ENCODE measurements at regions not wholly inside any gene's neighbourhood (a gene's known extent, or its start where the extent isn't known, plus 50 kb on each side); places are given as distances from the start of the nearest gene placed in this dataset.
A peak's percentile ranks its signal among the peaks of the same experiment; 100 is the strongest.

DNA sequence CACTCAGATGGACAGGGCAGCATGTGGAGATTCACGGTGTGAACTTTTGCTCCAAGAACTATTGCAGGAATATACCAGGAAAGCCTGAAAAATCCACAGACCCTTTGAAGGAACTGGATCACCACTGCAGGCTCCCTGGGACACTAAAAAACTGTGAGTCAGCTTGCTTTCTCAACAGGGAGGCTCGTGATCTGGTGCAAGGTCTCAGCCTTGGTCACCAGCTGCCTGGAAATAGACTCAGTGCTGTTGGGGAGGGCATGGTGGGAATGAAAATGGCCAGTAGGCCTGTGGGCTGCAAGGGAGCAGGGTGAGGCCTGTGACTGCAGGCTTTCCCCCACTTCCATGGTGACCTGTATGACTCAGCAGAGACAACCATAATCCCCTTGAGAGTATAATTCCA, 426.4 kb upstream of the RPS6KA3 start:
- DNase-seq: no peak

DNA sequence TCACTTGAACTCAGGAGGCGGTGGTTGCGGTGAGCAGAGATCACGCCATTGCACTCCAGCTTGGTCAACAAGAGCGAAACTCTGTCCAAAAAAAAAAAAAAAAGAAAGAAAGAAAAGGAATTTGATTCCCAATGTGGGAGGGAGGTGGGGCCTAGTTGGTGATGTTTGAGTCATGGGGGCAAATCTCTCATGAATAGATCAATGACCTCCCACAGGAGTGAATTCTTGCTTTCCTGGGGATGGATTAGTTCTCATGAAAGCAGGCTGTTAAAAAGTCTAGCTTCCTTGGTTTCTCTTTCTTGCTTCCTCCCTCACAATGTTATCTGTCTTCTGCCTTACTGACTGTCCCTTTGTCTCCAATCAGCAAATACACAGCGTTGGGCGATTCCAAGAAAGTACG, 419.5 kb upstream of the RPS6KA3 start:
- DNase-seq: no peak

DNA sequence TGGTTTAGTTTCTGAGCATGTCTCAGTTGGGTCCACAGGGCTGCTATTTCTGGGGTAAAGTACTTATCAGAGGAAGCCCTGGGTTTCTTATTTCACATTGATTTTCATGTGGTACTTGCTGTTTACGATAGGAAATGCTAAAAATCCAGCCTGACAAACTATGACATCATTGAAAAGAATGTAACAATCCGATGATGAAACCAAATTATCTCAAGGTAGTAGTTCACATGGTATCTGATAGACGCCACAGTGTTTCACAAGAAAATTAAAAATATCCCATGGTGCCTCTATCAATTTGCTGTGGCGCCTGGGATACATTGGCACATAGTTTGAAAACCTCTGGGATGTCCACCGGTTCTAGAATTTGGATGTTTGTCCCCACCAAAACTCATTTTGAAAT, 418.9 kb upstream of the RPS6KA3 start:
- no peak for DNase-seq

DNA sequence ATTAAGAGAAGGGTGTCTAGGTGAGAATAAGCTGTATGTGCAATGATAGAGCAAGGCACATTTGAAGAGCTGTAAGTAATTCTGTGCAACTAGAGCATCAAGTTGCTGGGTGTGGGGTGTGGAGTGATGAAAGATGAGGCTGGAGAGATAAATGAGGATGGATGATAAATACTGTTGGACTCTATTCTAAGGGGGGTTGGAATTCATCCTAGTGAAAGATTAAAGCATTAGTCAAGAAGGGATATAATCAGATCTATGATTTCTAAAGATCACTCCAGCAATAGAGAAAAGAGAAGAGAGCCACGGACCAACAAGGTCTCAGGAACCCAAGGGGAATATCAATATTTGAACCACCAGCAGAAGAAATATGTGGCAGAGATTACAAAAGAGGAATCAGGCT, 415.0 kb upstream of the RPS6KA3 start:
- no peak for DNase-seq

DNA sequence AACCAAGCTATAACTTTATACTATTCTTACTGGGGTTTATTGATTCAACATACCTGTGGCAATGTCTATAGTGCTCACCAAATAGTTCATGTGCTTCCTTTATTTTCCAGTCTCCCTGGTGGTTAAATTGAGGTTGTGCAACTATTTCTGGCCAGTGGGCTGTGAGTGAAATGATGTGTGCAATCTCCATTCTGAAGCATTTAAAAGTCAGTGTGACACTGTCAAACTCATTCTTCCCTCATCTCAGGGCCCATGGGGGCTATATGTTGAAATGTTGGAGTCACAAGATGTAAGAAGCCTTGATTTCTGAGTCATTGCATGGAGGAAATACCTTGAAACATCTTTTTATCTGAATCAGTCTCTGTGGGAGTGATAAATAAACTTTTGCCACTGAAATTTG, 414.3 kb upstream of the RPS6KA3 start:
- DNase-seq: no peak

DNA sequence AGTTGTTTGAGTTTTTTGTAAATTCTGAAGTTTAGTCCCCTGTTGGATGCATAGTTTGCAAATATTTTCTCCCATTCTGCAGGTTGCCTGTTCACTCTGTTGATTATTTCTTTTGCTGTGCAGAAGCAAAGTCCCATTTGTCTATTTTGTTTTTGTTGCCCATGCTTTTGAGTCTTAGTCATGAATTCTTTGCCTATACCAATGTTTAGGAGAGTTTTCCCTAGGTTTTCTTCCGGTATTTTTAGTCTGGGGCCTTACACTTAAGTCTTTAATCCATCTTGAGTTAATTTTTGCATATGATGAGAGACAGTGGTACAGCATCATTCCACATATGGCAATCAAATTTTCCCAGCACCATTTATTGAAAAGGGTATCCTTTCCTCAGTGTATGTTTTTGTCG, 405.8 kb upstream of the RPS6KA3 start:
- DNase-seq: no peak

DNA sequence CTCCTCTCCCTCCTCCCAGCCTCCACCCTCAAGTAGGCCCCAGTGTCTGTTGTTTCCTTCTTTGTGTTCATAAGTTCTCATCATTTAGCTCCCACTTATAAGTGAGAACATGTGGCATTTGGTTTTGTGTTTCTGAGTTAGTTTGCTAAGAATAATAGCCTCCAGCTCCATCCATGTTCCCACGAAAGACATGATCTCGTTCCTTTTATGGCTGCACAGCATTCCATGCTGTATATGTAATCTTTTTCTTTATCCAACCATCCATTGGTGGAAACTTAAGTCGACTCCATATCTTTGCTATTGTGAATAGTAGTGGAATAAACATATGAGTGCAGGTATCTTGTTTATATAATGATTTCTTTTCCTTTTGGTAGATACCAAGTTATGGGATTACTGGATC, 405.0 kb upstream of the RPS6KA3 start:
- DNase-seq: peak; percentile 12

DNA sequence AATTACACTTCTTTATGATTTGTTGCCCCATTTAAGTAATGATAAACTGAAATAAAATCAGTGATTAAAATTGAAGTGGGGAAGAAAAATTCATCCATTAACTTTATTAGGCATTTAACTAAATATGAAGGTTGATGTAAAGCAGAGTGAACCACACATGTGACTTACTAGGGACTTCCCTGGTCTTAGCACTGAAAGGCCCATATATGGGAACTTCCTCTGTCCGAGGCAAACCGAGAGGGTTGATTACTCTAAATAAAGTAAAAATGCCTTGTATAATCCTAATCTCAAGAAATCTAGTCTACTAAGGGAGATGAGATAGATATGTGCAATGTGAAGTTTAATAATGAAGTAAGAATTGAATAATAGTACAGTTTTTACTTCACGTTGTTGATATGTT, 403.9 kb upstream of the RPS6KA3 start:
- no peak for DNase-seq

DNA sequence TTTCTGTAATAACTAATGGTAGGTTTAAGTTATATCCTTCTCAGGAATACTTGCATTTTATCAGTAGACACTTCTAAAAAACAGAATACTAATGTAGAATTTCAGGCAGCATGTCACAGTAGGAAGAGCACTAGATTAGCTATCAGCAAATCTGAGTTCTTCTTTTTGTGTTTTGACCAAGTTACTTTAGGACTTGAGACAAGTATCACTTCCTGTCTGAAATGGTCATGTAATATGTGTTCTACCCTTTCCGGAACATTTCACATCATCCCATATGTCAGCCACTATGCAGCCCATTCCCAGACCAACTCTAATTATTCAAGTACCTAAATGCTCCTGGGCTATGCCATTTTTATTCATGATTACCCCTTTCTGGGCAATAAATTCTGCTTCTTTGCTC, 401.8 kb upstream of the RPS6KA3 start:
- no peak for DNase-seq

DNA sequence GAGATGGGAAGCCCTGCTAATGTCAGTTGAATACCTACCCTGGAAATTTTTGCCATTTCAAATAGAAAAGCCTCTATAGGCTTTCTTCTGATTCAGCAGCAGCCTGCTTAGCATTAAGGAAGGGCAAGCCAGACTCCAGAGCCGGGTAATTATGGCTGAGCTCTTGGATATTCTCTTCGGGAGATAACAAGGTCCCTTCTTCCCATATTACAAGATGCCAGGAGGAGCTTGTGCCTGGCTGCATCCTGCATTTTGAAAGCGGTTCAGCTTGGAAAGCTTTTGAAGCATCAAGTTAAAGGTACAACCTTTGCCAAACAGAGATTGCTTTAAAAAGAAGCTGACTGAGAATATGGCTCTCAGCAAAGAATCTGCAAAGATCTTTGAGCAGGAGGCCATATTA, 399.6 kb upstream of the RPS6KA3 start:
- DNase-seq: no peak

DNA sequence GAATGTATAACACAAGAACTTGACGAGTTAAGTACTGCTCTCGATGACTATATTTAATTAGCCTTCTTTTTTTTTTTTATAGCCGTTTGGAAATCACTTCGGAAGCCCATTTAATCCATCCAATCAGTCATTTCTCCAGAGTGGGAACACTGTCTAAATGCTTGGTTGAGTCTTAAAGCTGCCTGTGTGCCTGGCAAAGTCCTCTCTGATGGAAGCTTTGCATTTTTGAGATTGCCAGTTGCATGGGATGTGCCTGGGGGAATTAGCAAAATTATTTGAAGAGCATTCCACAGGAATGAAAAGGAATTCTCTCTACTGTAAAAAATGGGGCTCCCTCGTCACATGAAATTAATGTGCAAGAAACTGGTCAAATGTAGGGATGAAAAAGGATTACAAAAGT, 398.8 kb upstream of the RPS6KA3 start:
- peak; percentile 1 for DNase-seq

DNA sequence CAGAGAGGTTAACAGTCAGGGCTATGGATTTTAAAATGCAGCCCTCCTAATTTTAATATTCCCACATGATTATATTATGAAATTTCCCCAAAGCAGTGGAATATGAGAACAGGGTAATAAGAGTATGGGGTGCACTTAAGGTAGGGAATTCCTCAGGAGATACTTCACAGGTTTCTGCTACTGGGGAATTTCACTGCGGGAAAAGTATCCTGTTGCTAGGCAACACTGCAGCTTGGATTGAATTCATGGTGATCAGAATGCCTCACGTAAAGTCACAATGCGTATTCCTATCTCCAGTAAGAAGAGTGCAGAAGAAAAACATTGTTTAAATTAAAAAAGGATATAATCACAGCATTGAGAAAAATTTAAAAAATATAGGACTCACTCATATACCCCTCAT, 398.1 kb upstream of the RPS6KA3 start:
- no peak for DNase-seq

DNA sequence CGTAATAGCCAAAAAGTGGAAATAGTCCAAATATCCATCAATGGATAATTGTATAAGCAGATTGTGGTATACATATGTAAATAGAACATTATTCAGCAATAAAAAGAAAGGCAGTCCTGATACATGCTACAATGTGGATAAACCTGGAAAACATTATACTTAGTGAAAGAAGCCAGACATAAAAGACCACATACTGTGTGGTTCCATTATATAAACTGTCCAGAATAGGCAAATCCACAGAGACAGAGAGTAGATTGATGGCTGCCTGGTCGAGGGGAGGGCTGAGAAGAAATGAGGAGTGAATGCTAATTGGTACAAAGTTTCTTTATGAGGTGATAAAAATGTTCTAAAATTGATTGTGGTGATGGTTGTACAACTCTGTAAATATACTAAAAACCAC, 397.4 kb upstream of the RPS6KA3 start:
- DNase-seq: no peak

DNA sequence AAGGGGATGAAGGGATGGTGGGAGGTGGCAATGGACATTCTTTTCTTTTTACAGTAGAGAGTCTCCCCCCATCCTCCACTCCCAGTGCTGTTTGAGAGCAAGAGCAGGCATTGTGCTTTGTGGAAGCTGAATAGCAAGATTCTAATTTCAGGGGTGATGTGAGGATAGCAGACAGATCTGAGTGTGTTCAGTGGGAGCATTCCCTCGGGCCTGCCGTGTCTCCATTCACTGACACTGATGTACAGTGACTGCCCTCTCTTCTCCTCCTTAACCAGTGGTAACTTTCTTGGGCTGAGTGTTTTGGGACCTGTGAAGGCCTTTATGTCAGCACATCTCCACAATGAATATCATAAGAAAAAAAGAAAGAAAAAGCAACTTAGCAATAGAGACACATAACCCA, 396.6 kb upstream of the RPS6KA3 start:
- no peak for DNase-seq

DNA sequence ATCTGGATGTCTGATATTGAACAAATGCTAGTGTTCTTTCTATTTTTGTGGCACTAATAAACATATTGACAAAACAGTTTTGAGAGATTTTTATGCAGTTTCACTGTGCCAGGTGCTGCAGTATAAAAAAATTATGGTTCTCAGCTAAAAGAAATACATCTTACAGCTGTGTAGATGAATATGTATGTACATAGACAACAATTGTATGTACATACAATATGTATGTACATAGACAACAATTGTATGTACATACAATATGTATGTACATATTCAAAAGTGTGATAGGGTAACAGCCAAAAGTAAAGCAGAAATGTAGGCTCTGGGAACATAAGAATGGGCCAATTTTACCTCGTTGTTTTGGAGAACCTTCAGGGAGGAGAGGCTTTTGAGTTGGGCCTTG, 390.0 kb upstream of the RPS6KA3 start:
- DNase-seq: no peak

DNA sequence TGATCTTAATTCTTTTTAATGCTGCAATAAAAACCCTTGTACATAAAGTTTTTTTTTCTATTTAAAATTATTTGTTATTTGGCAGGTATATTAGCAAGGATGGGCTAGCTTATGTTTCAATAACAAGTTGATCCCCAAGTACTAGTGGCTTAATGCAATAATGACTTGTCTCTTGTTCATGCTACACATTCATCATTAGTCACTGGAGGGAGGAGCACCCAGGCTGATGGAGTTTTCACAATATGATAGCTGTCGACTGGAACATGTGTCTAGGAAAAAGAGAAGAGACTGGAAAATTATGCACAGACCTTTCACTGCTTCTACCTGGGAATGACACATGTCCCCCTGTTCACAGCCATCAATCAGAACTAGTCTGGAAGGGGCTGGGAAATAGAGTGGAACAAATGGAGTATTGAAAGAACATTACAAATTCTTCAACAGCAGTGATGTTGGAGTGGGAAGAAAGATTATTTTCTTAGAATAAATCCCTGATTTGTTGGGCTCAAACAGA, 387.9 kb upstream of the RPS6KA3 start:
- no peak for DNase-seq

DNA sequence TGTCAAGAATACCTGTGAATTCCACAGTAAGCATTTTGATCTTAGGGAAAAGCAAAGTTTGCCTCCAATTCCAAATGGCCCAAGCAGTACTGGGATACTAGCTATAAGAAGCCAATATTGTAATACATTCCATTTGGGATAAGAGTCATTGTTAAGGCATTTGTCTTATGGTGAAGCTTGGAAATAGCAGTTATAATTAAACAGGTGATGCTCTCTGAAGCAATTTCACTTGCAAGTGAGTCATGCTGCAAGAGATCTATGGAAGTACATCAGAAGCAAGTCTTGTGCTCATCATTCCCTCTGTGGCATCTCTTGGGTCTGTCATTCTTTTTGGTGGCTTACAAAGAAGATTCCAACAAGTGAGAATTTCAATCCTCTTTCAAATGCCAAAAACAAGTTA, 386.4 kb upstream of the RPS6KA3 start:
- no peak for DNase-seq

DNA sequence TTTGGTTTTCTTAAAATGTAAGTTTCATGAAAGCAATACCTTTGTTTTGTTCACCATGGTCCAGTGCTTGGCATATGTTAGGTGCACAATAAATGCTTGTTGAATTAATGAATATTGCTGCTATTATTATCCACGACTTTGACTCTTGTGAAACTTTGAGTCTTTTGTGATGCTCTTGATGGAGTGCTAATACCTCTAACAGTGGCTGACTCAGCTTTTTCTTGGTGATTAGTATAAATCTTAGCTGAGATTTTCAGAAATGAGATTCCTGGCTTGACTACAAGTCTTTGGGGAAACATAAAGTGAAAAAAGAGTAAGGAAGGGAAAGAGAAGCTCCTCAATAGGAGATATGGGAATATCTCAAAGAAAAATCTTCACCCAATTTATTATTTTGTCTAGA, 375.2 kb upstream of the RPS6KA3 start:
- DNase-seq: no peak

DNA sequence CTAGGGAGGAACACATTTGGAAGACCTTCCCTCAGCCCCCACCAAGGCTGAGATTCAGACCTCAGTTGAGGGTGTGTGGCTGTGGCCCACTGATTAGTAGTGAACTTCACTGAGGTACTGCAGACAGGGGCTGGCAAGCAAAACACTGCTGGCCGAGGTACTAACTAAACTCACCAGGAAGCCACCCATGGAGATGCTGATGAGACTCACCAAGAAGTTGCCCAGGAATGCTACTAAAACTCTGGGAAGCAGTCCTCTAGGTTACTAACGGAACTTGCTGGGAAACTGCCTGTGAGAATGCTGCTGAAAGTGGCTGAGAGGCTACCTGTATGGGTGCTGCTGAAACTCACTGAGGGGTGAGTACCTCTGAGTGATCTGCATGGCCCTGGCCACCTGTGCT, 372.4 kb upstream of the RPS6KA3 start:
- DNase-seq: no peak

DNA sequence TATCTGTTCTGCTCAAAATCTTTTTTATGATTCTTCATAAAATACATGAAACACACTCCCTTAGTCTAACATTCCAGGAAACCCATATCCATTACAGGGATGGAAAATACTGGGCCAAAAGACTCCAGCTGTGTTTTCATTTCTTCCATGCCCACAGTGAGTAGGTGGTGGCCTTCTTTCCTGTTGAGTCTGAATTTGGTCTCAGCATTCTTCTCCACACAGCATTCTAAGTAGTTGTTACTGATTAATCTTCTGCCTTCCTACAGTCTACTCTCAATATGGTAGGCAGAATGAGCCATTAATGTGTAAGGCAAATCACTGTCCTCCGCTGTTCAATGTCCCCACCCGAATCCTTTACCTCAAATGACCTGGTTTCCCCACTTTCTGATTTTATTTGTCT, 370.6 kb upstream of the RPS6KA3 start:
- no peak for DNase-seq

DNA sequence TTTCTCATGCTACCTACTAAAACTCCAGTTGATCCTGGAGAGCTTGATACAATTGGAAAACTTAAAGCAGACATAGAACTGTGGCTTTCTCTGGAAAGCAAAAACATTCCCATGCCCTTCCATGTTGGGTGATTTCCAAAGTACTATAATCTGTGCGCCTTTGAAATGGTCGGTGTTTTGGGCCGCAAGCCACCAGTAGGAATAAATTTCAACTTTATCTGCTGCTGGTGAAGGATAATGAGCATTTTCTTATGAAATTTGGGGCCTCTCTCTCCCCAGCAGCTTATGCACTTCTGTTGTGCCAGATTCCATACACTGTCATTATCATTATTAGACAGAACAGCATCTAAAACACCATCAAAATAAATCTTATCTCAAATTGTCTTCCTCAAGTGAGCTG, 366.7 kb upstream of the RPS6KA3 start:
- DNase-seq: no peak

DNA sequence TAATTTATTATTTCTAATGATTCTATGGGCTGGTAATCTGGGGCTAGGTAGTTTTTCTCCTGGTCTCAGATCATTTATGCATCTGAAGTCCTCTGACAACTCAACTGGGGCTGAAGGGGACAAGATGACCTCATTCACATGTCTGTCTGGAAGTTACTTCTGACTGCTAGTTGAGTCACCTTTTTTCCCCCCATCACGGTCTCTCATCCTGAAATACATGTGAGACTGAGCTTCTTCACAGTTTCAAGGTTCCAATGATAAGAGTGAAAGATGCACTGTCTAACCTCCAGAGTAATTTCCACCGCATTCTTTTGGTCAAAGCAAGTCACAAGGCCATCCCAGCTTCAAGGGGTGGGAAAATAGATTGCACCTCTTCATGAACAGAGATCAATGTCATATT, 356.7 kb upstream of the RPS6KA3 start:
- peak; percentile 0 for DNase-seq

DNA sequence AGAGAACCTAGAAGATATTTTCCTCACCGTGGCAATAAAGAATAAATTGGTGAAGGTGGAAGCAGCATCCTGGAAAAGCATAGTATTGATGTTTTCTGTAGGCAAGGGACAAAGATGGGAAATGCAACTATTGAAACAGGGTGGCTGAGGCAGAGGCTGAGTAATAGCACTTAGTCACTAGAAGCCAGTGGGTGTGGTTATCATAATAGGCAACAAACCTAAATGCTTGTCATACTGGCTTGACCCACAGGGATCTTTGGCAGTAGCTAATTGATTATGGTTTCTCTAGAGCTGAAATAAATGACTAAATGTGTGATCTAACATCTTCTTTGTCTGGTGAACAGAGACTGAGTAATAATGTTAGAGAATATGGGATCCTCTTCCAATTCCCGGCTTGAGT, 353.6 kb upstream of the RPS6KA3 start:
- peak; percentile 13 for DNase-seq

DNA sequence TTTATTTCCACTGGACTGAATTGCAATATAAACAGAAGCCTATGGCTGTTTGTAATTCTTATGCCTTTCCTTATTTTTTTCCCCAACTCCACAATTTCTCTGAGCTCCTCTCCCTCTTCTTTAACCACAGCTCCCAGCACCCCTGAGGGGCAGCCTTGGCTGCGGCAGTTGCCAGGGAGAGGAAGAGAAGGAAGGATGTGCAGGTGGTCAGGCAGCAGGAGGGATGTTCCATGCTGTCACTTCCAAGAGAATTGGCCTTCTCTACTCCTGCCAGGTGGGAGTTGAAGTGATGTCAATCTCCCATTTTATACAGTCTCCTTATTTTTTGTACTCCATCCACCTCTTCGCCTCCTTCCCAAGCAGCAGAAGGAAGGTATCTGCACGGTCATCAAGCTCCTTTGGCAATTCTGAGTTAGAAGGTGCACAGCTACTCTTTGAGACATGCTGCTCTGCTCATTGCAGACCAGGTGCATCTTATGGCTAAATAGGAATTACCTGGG, 343.3 kb upstream of the RPS6KA3 start:
- DNase-seq: no peak

DNA sequence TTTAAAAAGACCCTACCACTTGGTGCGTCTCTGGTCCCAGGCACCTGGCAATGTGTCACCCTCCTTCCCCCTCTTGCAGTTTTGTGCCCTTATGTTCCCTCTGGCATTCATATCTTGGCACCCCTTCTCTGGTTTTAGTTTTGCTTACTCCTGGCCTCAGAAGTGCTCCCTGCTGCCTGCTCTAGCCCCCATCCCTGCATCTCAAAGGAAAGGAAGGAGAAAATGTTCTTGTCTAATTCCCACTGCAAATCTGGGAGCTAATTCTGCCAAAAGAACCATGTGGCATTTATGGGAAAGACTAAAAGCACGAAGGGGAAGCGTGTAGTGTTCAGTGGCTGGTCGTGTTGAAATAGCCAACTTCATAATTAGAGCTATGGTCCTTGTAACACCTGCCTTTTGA, 340.1 kb upstream of the RPS6KA3 start:
- no peak for DNase-seq

DNA sequence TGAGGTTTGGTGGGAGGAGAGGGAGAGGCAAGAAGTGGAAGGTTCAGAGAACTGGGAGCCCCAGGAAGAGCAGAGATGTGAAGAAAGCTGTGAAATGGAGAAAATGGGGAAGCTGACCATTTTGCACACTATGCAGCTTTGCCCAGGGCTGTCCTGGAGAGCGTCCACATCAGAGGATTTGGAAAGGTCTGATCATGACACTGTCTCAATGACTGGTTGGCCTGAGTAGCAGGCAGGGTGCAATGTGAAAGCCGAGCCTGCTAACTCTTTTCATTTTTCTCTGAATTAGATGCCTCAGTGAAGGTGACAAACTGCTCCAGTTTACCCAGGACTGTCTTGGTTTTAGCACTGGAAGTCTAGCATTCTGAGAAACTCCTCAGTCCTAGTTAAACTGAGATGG, 330.1 kb upstream of the RPS6KA3 start:
- no peak for DNase-seq

Measured in EL (cell line).